ENCODE measurements at regions not wholly inside any gene's neighbourhood (a gene's known extent, or its start where the extent isn't known, plus 50 kb on each side); places are given as distances from the start of the nearest gene placed in this dataset.

- Histone ChIP-seq H3K27me3 (no peaks in the 10 kb centered on the region), H3K4me1 (no peaks in the 10 kb centered on the region), H3K9me3 (no peaks in the 10 kb centered on the region), H3K27ac (no peak overlapping the region), H3K36me3 (no peaks in the 10 kb centered on the region), H3K4me3 (no peak overlapping the region)
- intact Hi-C loops (cut with DNase I): no loop called here
- no peak for TF ChIP-seq POLR2A (IDR thresholded peaks at IDR 0.05)
- TF ChIP-seq CTCF (IDR thresholded peaks at IDR 0.05): no peak
- no peak for TF ChIP-seq POLR2AphosphoS5 (IDR thresholded peaks at IDR 0.05; ENCODE audit: insufficient read depth in 1 of 2, low read depth in 1 of 2)
- DNase-seq (ENCODE audit: extremely low spot score in 2 of 2): no peak
These were observed 486.0 kb upstream of the CHRM3 start for GRCh38 chr1:238900334-238900865.

GRCh38 chr1:238898856-238899255, 487.5 kb upstream of the CHRM3 start:
- no peak for DNase-seq (ENCODE audit: extremely low spot score in 2 of 2)
- H3K27ac ChIP-seq: no peak overlapping the region
- H3K9me3 ChIP-seq: no peaks in the 10 kb centered on the region
- H3K4me1 ChIP-seq: no peaks in the 10 kb centered on the region
- TF ChIP-seq CTCF (IDR thresholded peaks at IDR 0.05) (no peak), POLR2AphosphoS5 (IDR thresholded peaks at IDR 0.05; ENCODE audit: insufficient read depth in 1 of 2, low read depth in 1 of 2) (no peak), POLR2A (IDR thresholded peaks at IDR 0.05) (no peak)
- no peaks in the 10 kb centered on the region for H3K36me3 ChIP-seq
- no peak overlapping the region for H3K4me3 ChIP-seq
- H3K27me3 ChIP-seq: no peaks in the 10 kb centered on the region
- intact Hi-C loops (cut with DNase I): no loop called here

- H3K27ac ChIP-seq: no peak overlapping the region
- TF ChIP-seq POLR2AphosphoS5 (IDR thresholded peaks at IDR 0.05; ENCODE audit: insufficient read depth in 1 of 2, low read depth in 1 of 2) (no peak), CTCF (IDR thresholded peaks at IDR 0.05) (no peak), POLR2A (IDR thresholded peaks at IDR 0.05) (no peak)
- H3K36me3 ChIP-seq: no peaks in the 10 kb centered on the region
- no peaks in the 10 kb centered on the region for H3K9me3 ChIP-seq
- no peak for DNase-seq (ENCODE audit: extremely low spot score in 2 of 2)
- H3K27me3 ChIP-seq: no peaks in the 10 kb centered on the region
- H3K4me1 ChIP-seq: no peaks in the 10 kb centered on the region
- intact Hi-C loops (cut with DNase I): no loop called here
- no peak overlapping the region for H3K4me3 ChIP-seq
These were observed 490.5 kb upstream of the CHRM3 start for GRCh38 chr1:238895911-238896310.

- Histone ChIP-seq H3K9me3 (no peaks in the 10 kb centered on the region), H3K4me3 (no peak overlapping the region), H3K36me3 (no peaks in the 10 kb centered on the region), H3K27ac (no peak overlapping the region), H3K27me3 (no peaks in the 10 kb centered on the region), H3K4me1 (no peaks in the 10 kb centered on the region)
- intact Hi-C loops (cut with DNase I): no loop called here
- no peak for DNase-seq (ENCODE audit: extremely low spot score in 2 of 2)
- TF ChIP-seq POLR2A (IDR thresholded peaks at IDR 0.05) (no peak), POLR2AphosphoS5 (IDR thresholded peaks at IDR 0.05; ENCODE audit: insufficient read depth in 1 of 2, low read depth in 1 of 2) (no peak)
These were observed 493.8 kb upstream of the CHRM3 start for GRCh38 chr1:238892612-238893011.

GRCh38 chr1:238861342-238862066, 524.9 kb upstream of the CHRM3 start:
- intact Hi-C loops (cut with DNase I): no loop called here

More at GRCh38 chr1:238861342-238862066, 524.9 kb upstream of the CHRM3 start:
- Histone ChIP-seq H3K27ac (no peak overlapping the region), H3K4me3 (no peak overlapping the region), H3K36me3 (no peaks in the 10 kb centered on the region), H3K4me1 (no peaks in the 10 kb centered on the region), H3K9me3 (no peaks in the 10 kb centered on the region), H3K27me3 (no peaks in the 10 kb centered on the region)
- no peak for TF ChIP-seq POLR2AphosphoS5 (IDR thresholded peaks at IDR 0.05; ENCODE audit: insufficient read depth in 1 of 2, low read depth in 1 of 2)
- no peak for TF ChIP-seq CTCF (IDR thresholded peaks at IDR 0.05)
- no peak for TF ChIP-seq POLR2A (IDR thresholded peaks at IDR 0.05)
- no peak for DNase-seq (ENCODE audit: extremely low spot score in 2 of 2)

Measured in vagina (tissue), 2 donors.